MCF 10A (cell line): ENCODE measurements at regions not wholly inside any gene's neighbourhood (a gene's known extent, or its start where the extent isn't known, plus 50 kb on each side); places are given as distances from the start of the nearest gene placed in this dataset.

Source experiments
- BruUV-seq: library from RNA; stranded (reverse); fragments of 400-500 nt; replicated peaks from 2 replicates; lab custom pipeline; 2021; lab: Mats Ljungman, UMichigan
- CTCF ChIA-PET: fragments of 300-600 bp; sonication (Branson Sonifier 250); formaldehyde crosslinking; extraction: SDS; loops from one replicate; lab custom pipeline; 2021; ENCODE audit warnings: antibody characterized with exemption, inconsistent platforms; lab: Yijun Ruan, JAX
- POLR2A ChIA-PET: fragments of 300-600, 350-650 bp; sonication (Branson Sonifier 250); formaldehyde crosslinking; extraction: SDS; loops from one replicate; lab custom pipeline; 2020; ENCODE audit warnings: antibody characterized with exemption, inconsistent platforms; lab: Yijun Ruan, JAX
- DNase-seq: peaks from one replicate; pipeline ENCODE4 v3.0.0-alpha.2; 2018; ENCODE audit not compliant: unreplicated experiment
- H3K27ac Mint-ChIP-seq: one replicate; pipeline ENCODE4 v1.8.0; 2022; ENCODE audit warnings: mild to moderate bottlenecking, low read depth, mixed read lengths; ENCODE audit not compliant: unreplicated experiment
- H3K27me3 Mint-ChIP-seq: one replicate; pipeline ENCODE4 v1.8.0; 2022; ENCODE audit warnings: mixed read lengths; ENCODE audit not compliant: insufficient read depth, unreplicated experiment
- H3K36me3 Mint-ChIP-seq: one replicate; pipeline ENCODE4 v1.8.0; 2022; ENCODE audit warnings: mild to moderate bottlenecking, moderate library complexity, mixed read lengths; ENCODE audit not compliant: insufficient read depth, unreplicated experiment
- H3K4me1 Mint-ChIP-seq: one replicate; pipeline ENCODE4 v1.8.0; 2022; ENCODE audit warnings: mixed read lengths; ENCODE audit not compliant: insufficient read depth, unreplicated experiment
- H3K4me3 Mint-ChIP-seq: one replicate; pipeline ENCODE4 v1.8.0; 2022; ENCODE audit warnings: mild to moderate bottlenecking, moderate library complexity, mixed read lengths; ENCODE audit not compliant: unreplicated experiment
- H3K9me3 Mint-ChIP-seq: one replicate; pipeline ENCODE4 v1.8.0; 2022; ENCODE audit warnings: mixed read lengths; ENCODE audit not compliant: unreplicated experiment
- CTCF ChIP-seq: fragments of 200-600 bp; IDR thresholded peaks from one replicate; pipeline ENCODE4 v1.8.0; 2022; ENCODE audit warnings: antibody characterized with exemption, mild to moderate bottlenecking; ENCODE audit not compliant: unreplicated experiment
- intact Hi-C: fragments of 100-400 bp; cut with micrococcal nuclease; formaldehyde crosslinking; loops from 2 replicates; pipeline ENCODE4 v1.14.1; 2022

- BruUV-seq = no TSS peak
- ChIA-PET CTCF (no interaction called here), POLR2A (no interaction called here)
- TF ChIP-seq CTCF = no peak
- H3K27me3 Mint-ChIP-seq = peaks cover 6% of the 10 kb centered on the region
- H3K4me1 Mint-ChIP-seq = no peaks in the 10 kb centered on the region
- intact Hi-C loops = no loop called here
- no peak for DNase-seq
- peaks cover 13% of the 10 kb centered on the region for H3K9me3 Mint-ChIP-seq
- H3K4me3 Mint-ChIP-seq = no peak overlapping the region
- H3K36me3 Mint-ChIP-seq = no peaks in the 10 kb centered on the region
- no peak overlapping the region for H3K27ac Mint-ChIP-seq
These were observed 1156.7 kb upstream of the CDH8 start for GRCh38 chr16:63192980-63193379.

- Mint-ChIP-seq H3K36me3 (no peaks in the 10 kb centered on the region), H3K27ac (no peak overlapping the region), H3K4me3 (no peak overlapping the region), H3K9me3 (peaks cover 28% of the 10 kb centered on the region), H3K27me3 (peaks cover 10% of the 10 kb centered on the region), H3K4me1 (no peaks in the 10 kb centered on the region)
- TF ChIP-seq CTCF = no peak
- intact Hi-C loops = no loop called here
- no peak for DNase-seq
- no TSS peak for BruUV-seq
- ChIA-PET POLR2A (interaction anchor here (0.6 kb wide), 1 partner anchor 10 kb away, joined by 3 read pairs; no protein-coding TSS in a partner anchor), CTCF (no interaction called here)
These were observed 1152.0 kb upstream of the CDH8 start for GRCh38 chr16:63188086-63188771.

GRCh38 chr16:63187638-63188037 is 1151.4 kb upstream of the CDH8 start:
- intact Hi-C loops = no loop called here
- BruUV-seq = no TSS peak
- Mint-ChIP-seq H3K4me1 (no peaks in the 10 kb centered on the region), H3K36me3 (no peaks in the 10 kb centered on the region), H3K27me3 (peaks cover 10% of the 10 kb centered on the region), H3K4me3 (no peak overlapping the region), H3K27ac (no peak overlapping the region), H3K9me3 (peaks cover 28% of the 10 kb centered on the region)
- no peak for TF ChIP-seq CTCF
- CTCF ChIA-PET = no interaction called here
- POLR2A ChIA-PET = interaction anchor here (0.6 kb wide), 1 partner anchor 11 kb away, joined by 3 read pairs; no protein-coding TSS in a partner anchor
- no peak for DNase-seq

GRCh38 chr16:63185235-63185780 is 1149.1 kb upstream of the CDH8 start:
- no peak for DNase-seq
- Mint-ChIP-seq H3K27me3 (peaks cover 10% of the 10 kb centered on the region), H3K9me3 (peaks cover 28% of the 10 kb centered on the region), H3K27ac (no peak overlapping the region), H3K36me3 (no peaks in the 10 kb centered on the region), H3K4me1 (no peaks in the 10 kb centered on the region), H3K4me3 (no peak overlapping the region)
- no TSS peak for BruUV-seq
- intact Hi-C loops = no loop called here
- POLR2A ChIA-PET = no interaction called here
- TF ChIP-seq CTCF = no peak
- CTCF ChIA-PET = no interaction called here
